Motor neuron (in vitro differentiated cells): ENCODE measurements at regions not wholly inside any gene's neighbourhood (a gene's known extent, or its start where the extent isn't known, plus 50 kb on each side); places are given as distances from the start of the nearest gene placed in this dataset.

Source experiments
- ATAC-seq, 8 experiments: fragments of 200-7000 bp; cut with Tn5 transposase; replicated peaks in 6 of 8; 2 replicates each; pipeline ENCODE4 v1.8.0; 2021; ENCODE audit warnings: mild to moderate bottlenecking in 8 of 8, moderate library complexity in 8 of 8
- H3K27ac ChIP-seq, 2 donors: fragments of 250-450 bp; sonication (Bioruptor Pico); 2 replicates each; pipeline ENCODE4 v1.9.0; 2021; ENCODE audit warnings: antibody characterized with exemption in 2 of 2, mild to moderate bottlenecking in 2 of 2, moderate library complexity in 1 of 2
- H3K4me1 ChIP-seq, 2 donors: fragments of 250-450 bp; sonication (Bioruptor Pico); replicated peaks in 1 of 2; 2 replicates each; pipeline ENCODE4 v1.6.1; 2021; ENCODE audit warnings: antibody characterized with exemption in 2 of 2, mild to moderate bottlenecking in 2 of 2, moderate library complexity in 1 of 2
- H3K4me3 ChIP-seq, 5 donors: fragments of 250-450 bp; sonication (Bioruptor Pico); 2 replicates each; pipeline ENCODE4 v1.9.0; 2021; ENCODE audit warnings: antibody characterized with exemption in 5 of 5, mild to moderate bottlenecking in 5 of 5, moderate library complexity in 4 of 5
- WGBS, 10 experiments: fragments of 450-650 bp; shearing (Covaris generic); methylation state at CpG; one replicate each; pipeline ENCODE4 v1.0.0; 2022; 5-methylcytosine and 5-hydroxymethylcytosine counted together
- in situ Hi-C, 9 experiments: fragments of 400-800 bp; cut with MboI; loops; one replicate each; pipeline ENCODE4 v1.15.0; 2021; ENCODE audit warnings: low sequenced_read_pairs in 9 of 9, low pct_unique_long_range_greater_than_20kb in 2 of 9; ENCODE audit not compliant: unreplicated experiment in 9 of 9

DNA sequence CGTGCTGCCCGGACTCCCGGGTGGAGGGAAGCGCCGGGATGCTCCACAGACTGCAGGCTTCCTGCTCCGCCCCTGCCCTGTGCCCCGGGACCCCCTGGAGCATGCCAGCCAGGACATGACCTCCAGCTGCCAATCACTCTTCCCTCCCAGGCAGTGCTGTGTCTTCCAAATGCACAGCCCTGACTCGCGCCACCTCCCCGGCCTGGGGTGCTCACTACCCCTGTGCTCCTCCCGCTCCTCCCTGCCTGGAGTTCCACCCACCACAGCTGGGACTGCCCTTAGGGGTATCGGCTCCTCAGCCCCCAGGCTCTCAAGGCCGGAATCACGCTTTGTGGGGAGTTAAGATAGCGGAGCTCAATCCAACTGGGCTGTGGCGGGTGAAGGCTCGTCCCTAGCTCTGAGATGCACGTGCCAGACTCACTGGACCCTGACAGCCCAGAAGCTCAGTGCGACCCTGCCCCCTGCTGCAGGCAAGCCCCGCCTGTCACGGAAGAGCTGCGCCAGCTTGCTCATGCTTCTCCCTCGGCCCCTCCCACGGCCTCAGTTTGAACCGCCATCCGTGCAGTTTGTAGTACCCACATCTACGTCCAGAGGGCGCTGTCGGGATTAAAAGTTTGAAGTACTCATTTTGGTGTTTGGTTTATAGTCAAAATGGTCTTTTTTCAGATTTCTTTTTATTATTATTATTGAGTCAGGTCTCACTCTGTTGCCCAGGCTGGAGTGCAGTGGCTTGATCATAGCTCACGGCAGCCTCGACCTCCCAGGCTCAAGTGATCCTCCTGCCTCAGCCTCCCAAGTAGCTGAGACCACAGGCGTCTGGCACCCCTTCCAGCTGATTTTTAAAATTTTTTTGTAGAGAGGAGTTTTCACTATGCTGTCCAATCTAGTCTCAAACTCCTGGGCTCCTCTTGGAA is 142.5 kb upstream of the TCERG1L start:
- Histone ChIP-seq H3K4me1 (peaks cover 0 to 15% of the 10 kb centered on the region in 2 donors), H3K4me3 (peak overlapping the region in 2 of 5 donors; percentile 1 to 7), H3K27ac (peak overlapping the region in 1 of 2 donors; percentile 69)
- in situ Hi-C loops, result loop anchor here in 1 of 9 experiments (25.0 kb wide), 1 partner anchor 333 kb away; no protein-coding TSS in a partner anchor
- peak in 6 of 8 experiments; percentile 43 to 81 (median 74) for ATAC-seq
- WGBS, 10 experiments, result 0 to 30% (median 13%) methylated on average over 1 to 14 of the region's 32 CpGs; no CpG with 5 or more reads in 4 of the 10 experiments

DNA sequence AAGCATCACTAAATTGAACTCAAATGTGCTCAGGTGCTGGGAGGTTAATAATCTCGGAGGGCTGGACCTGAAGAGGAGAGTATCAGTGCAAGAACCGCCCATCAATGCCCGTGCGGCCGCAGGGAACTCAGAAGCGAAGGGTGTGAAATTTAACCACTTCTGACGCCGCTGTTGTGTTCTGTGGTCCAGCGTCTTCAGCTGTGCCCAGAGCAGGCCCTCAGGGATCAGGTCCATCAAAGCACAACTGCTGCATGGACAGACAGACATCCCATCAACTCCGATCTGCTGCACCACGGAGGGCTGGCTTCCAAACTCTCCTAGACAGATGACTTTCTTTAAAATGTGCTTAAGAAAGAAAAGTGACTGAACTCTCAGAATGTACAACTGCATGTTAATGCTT is 144.9 kb upstream of the TCERG1L start:
- in situ Hi-C loops, result loop anchor here in 1 of 9 experiments (25.0 kb wide), 1 partner anchor 331 kb away; no protein-coding TSS in a partner anchor
- no peak for ATAC-seq
- Histone ChIP-seq H3K4me1 (peaks cover 0 to 15% of the 10 kb centered on the region in 2 donors), H3K27ac (no peak overlapping the region), H3K4me3 (no peak overlapping the region)
- 14 to 66% (median 43%) methylated on average over 2 to 11 of the region's 11 CpGs; no CpG with 5 or more reads in 2 of the 10 experiments for WGBS, 10 experiments

DNA sequence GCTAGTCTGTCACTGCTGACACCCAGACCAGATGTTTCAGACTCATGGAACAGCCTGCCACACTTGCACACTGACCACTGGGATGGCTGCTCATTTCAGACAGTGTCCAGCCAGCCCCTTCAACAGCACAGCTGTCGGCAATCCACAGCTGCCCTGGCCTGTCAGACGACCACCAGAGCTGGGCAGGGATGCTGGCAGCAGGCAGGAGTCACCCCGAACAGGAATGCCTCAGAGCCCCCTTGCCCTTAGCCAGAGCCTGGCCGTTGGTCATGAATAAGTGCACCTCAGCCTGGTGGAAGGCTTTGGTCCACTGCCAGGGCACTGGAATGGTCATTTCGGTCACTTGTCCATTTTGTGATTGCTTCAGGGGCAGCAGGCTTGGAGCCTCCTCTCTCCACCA is 149.6 kb upstream of the TCERG1L start:
- no peak overlapping the region for H3K27ac ChIP-seq
- H3K4me1 ChIP-seq, result peaks cover 0 to 5% of the 10 kb centered on the region in 2 donors
- in situ Hi-C loops, result loop anchor here in 1 of 9 experiments (25.0 kb wide), 1 partner anchor 326 kb away; no protein-coding TSS in a partner anchor
- 0 to 78% (median 40%) methylated on average over 1 to 3 of the region's 5 CpGs; no CpG with 5 or more reads in 7 of the 10 experiments for WGBS, 10 experiments
- no peak overlapping the region for H3K4me3 ChIP-seq
- ATAC-seq, result no peak

DNA sequence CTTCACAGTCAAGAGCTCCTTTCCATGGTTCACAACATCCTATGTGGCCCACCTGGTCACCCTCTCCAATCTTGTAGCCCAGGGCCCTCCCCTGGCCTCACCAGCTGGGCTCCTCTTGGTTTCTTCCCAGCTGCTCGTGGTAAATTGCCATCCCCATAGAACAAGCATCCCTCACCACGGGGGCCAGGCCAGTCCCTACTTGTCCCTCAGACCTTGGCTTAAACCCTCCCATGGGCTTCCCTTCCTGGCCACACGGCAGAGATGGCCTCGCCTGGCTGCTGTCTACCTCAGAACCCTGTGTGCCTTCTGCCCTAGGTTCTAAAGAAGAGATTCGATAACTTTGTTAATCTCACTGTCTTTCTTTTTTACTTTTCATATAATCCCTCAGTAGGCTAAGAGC is 153.3 kb upstream of the TCERG1L start:
- in situ Hi-C loops, result loop anchor here in 1 of 9 experiments (25.0 kb wide), 1 partner anchor 323 kb away; no protein-coding TSS in a partner anchor
- WGBS, 10 experiments, result 0 to 75% (median 38%) methylated on average over 1 to 3 of the region's 5 CpGs; no CpG with 5 or more reads in 4 of the 10 experiments
- no peaks in the 10 kb centered on the region for H3K4me1 ChIP-seq
- H3K4me3 ChIP-seq, result no peak overlapping the region
- H3K27ac ChIP-seq, result no peak overlapping the region
- no peak for ATAC-seq

DNA sequence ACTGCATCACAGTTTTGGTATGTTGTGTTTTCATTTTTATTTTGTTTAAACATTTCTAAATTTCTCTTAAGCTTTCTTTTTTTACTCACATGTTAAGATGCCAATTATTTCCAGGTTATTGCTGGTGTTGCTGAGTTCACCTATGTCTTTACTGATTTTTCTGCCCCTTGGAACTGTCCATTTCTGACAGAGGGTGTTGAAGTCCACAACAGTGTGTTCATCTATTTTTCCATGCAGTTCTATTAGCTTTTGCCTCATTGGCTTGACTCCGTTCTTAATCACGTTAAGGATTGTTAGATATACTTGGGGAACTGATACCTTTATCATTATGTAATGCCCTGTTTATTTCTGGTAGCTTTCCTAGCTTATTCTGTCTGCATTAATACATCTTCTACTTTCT is 158.0 kb upstream of the TCERG1L start:
- in situ Hi-C loops, result loop anchor here in 1 of 9 experiments (25.0 kb wide), 1 partner anchor 318 kb away; no protein-coding TSS in a partner anchor
- H3K4me1 ChIP-seq, result no peaks in the 10 kb centered on the region
- WGBS, 10 experiments, result 3 to 100% (median 43%) methylated on average over 2 of the region's 2 CpGs; no CpG with 5 or more reads in 2 of the 10 experiments
- no peak for ATAC-seq
- no peak overlapping the region for H3K27ac ChIP-seq
- H3K4me3 ChIP-seq, result no peak overlapping the region

DNA sequence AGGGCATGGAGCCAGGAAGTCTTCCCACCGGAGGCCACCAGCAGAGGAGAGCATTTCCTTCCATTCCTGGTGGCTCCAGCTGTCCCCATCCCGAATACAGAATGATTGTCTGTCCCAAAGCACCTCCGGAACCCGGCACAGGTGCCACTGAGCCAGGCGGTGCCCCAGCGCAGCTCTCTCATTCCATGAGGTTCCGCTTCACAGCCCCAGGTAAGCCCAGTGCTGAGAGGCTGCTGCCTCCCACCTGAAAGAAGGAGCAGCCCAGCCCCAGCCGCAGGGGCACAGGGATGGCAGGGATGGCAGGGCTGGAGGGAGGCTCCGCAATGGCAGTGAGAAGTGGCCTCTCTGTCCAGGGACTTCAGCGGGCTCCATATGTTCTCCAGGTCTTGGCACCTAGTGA is 162.1 kb upstream of the TCERG1L start:
- WGBS, 10 experiments, result 63 to 100% methylated on average over 3 of the region's 10 CpGs; no CpG with 5 or more reads in 8 of the 10 experiments

DNA sequence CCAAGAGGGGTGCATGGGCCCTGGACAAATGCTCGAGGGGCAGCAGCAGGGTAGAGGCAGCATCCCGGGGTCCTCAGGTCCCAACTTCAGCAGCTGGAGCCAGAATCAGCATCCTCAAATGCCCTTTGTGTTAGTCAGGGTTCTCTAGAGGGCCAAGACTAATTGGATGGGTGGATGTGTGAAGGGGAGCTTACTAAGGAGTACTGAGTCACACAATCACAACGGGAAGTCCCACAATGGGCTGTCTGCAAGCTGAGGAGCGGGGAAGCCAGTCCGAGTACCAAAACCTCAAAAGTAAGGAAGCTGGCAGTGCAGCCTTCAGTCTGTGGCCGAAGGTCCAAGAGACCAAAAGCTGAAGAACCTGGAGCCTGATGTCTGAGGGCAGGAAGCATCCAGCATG is 162.9 kb upstream of the TCERG1L start:
- Histone ChIP-seq H3K4me3 (no peak overlapping the region), H3K4me1 (peaks cover 0 to 10% of the 10 kb centered on the region in 2 donors), H3K27ac (no peak overlapping the region)
- 0 to 100% (median 70%) methylated on average over 1 to 3 of the region's 6 CpGs; no CpG with 5 or more reads in 5 of the 10 experiments for WGBS, 10 experiments
- in situ Hi-C loops, result loop anchor here in 1 of 9 experiments (25.0 kb wide), 1 partner anchor 313 kb away; no protein-coding TSS in a partner anchor
- ATAC-seq, result no peak

More for the DNA sequence above, 162.1 kb upstream of the TCERG1L start:
- H3K4me3 ChIP-seq, result no peak overlapping the region
- no peak overlapping the region for H3K27ac ChIP-seq
- no peak for ATAC-seq
- in situ Hi-C loops, result loop anchor here in 1 of 9 experiments (25.0 kb wide), 1 partner anchor 314 kb away; no protein-coding TSS in a partner anchor
- peaks cover 0 to 9% of the 10 kb centered on the region in 2 donors for H3K4me1 ChIP-seq

DNA sequence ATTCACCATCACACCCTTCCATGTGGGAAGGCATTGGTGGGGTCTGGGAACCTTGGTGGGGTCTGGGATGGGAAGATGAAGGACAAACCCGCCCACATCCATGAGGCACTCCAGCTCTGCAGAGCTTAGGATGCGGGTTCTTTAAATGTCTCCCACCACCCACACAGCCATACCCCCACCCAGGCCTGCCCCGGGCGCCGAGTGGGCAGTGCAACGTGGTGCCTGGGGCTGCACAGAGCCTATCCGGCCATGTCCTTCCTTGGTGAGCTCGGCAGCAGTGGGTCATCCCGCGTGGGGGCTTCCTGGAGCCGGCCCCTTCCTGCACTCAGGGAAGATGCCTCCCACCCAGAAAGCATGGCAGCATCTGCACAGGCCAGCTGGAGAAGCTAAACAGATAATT is 163.5 kb upstream of the TCERG1L start:
- ATAC-seq, result no peak
- in situ Hi-C loops, result no loop called here
- peaks cover 0 to 10% of the 10 kb centered on the region in 2 donors for H3K4me1 ChIP-seq
- WGBS, 10 experiments, result 67 to 100% methylated on average over 1 of the region's 11 CpGs; no CpG with 5 or more reads in 8 of the 10 experiments
- no peak overlapping the region for H3K27ac ChIP-seq
- no peak overlapping the region for H3K4me3 ChIP-seq

DNA sequence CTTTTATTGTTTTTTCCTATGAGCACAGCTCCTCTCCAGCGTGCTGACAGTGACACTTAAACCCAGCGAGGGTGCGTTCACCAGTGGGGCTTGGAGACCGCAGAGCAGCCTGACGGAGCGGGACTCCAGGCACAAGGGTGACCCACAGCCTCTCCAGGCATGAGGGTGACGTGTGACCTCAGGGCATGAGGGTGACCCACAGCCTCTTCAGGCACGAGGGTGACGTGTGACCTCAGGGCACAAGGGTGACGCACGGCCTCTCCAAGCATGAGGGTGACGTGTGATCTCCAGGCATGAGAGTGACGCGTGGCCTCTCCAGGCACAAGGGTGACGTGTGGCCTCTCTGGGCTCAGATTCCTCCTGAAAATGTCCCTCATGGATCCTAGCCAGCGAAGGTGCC is 164.3 kb upstream of the TCERG1L start:
- Histone ChIP-seq H3K4me3 (no peak overlapping the region), H3K27ac (no peak overlapping the region), H3K4me1 (peaks cover 0 to 14% of the 10 kb centered on the region in 2 donors)
- no peak for ATAC-seq
- WGBS, 10 experiments, result 64 to 100% (median 86%) methylated on average over 2 to 9 of the region's 16 CpGs; no CpG with 5 or more reads in 4 of the 10 experiments
- in situ Hi-C loops, result no loop called here

DNA sequence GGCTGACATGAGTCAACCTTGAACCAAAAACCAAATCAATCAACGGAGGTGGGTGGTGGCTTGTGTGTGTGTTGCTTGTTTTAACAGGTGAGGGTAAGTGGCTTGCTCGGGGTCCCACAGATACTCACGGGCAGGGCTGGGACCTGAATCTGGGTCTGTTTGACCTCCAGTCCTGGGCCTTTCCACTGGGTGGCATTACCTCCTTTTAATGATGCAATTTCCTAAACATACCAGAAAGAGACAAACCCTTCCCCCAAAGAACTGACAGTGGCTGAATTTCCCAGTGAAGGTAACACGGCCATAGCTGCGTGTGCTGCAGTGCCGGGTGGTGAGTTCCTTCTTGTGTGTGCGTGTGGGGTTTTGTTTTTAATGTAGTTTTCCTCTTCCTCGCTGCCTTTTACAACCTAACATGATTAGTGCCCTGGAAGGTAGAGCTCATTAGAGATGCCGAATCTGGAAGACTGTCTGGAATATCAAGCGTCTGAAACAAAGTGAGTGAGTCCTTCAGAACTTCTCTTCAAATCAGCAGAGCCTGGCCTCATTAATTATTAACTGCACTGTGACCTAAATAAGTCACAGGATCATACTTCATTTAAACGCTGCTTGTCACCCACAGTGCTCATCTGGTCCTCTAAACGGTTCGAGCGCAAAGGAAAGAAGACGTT is 166.1 kb upstream of the TCERG1L start:
- ATAC-seq, result peak in 3 of 8 experiments; percentile 19 to 63 (median 52)
- Histone ChIP-seq H3K4me3 (no peak overlapping the region), H3K4me1 (peaks cover 0 to 19% of the 10 kb centered on the region in 2 donors), H3K27ac (no peak overlapping the region)
- 3 to 82% (median 39%) methylated on average over 3 to 12 of the region's 15 CpGs; no CpG with 5 or more reads in 2 of the 10 experiments for WGBS, 10 experiments
- in situ Hi-C loops, result no loop called here

DNA sequence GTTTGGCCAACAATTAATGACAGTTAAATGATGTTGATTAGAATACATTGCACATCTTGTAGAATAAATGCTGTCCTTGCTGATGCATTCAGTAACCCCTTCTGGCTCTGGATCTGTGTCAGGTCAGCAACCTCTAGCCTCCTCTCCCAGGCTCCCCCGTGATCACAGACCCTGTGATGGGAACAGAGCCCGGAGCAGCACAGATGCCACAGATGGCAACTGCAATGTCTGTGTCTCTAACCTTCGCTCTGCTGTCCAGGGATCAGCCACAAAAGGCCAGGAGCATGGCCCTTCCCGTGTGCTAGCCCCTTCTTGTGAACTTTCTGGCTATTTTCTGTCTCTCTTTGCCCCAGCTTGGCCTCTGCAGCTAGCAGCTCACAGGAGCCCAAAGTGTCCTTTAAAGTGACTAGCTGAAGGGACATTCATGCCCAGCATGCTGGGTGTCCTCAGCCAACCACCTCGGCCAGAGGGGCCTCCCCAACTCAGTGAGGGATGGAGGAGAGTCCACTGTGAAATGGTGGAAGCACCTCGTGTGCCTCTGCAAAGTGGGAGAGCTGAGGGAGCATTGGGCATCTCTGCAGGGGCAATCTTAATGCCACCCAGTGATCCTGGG is 167.0 kb upstream of the TCERG1L start:
- peak in 1 of 8 experiments; percentile 13 for ATAC-seq
- H3K4me3 ChIP-seq, result no peak overlapping the region
- peaks cover 0 to 19% of the 10 kb centered on the region in 2 donors for H3K4me1 ChIP-seq
- 5 to 61% (median 29%) methylated on average over 1 to 4 of the region's 6 CpGs; no CpG with 5 or more reads in 2 of the 10 experiments for WGBS, 10 experiments
- H3K27ac ChIP-seq, result no peak overlapping the region
- in situ Hi-C loops, result no loop called here

DNA sequence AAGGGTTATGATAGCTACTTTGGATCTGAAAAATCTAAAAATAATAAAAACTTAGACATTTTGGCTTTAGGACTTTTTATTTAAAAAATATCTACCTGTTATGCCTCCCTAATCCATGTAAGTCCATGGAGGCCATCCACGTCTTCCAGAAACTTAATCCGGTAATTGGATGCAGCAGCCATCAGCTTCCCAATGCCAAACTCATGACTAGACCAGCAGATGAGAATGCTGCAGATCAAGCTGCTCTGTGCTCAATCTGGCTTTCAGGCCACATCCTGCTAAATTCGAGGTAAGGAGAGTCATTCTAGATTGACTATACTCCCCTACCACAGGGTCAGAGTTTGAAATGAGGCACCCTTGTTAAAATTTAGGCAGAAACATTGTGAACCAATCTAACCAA is 168.5 kb upstream of the TCERG1L start:
- Histone ChIP-seq H3K4me1 (peaks cover 0 to 19% of the 10 kb centered on the region in 2 donors), H3K4me3 (no peak overlapping the region), H3K27ac (no peak overlapping the region)
- WGBS, 10 experiments, result 0 to 67% (median 50%) methylated on average over 1 to 2 of the region's 3 CpGs; no CpG with 5 or more reads in 5 of the 10 experiments
- no peak for ATAC-seq
- in situ Hi-C loops, result no loop called here
